Fibroblast of the conjunctiva (primary cell): ENCODE measurements at regions not wholly inside any gene's neighbourhood (a gene's known extent, or its start where the extent isn't known, plus 50 kb on each side); places are given as distances from the start of the nearest gene placed in this dataset.

ENCODE experiments used
- DNase-seq: peaks from one replicate; pipeline ENCODE4 v3.0.0-alpha.2; 2010; ENCODE audit warnings: low read depth

DNA sequence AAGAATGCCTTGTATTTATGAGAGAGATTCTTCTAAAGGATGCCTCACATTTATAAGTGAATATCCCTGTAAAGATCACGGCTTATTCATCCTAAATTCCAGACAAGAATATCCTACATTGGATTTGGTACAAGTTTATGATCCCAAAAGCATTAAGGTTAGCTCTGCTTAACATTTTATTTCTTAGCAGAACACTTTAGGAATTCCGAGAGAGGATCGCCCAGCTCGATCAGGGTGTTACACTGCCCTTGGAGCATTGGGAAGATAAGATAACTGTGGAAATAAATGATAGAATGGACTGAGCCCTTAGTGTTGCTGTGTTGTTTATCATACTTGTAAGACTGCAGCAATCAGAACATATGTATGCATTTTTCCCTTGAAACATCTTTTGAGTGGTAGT lies 223.0 kb upstream of the CDIN1 start:
- no peak for DNase-seq

DNA sequence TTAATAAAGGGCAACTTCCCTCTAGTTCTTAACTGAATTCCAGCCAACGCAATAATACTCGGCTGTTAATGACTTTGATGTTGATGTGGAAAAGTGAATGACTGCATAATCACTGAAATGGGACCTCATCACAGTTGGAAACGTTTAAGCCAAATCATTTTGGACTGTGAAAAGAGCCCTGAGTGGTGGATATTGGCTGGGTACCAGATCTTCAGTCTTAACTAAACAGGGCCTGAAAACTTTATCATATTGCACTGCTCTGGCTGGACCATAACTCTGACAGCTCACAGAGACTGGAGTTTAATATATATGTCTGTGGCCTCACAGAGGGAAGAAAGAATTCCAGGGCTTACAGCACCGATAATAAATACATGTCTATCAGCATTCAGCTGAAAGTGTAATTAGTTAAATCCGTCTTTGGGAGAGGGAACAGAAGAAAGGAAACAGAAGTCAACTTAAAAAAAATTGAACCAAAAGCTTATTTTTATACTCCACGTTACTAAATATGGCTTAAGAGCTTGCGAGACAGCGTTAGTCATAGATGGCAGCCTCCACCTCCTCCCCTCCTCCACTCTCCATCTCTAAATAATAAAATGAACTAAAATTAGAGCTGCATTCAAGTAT lies 222.3 kb upstream of the CDIN1 start:
- DNase-seq: no peak

- no peak for DNase-seq
These were observed 221.3 kb upstream of the CDIN1 start for GRCh38 chr15:36358094-36358493.

DNA sequence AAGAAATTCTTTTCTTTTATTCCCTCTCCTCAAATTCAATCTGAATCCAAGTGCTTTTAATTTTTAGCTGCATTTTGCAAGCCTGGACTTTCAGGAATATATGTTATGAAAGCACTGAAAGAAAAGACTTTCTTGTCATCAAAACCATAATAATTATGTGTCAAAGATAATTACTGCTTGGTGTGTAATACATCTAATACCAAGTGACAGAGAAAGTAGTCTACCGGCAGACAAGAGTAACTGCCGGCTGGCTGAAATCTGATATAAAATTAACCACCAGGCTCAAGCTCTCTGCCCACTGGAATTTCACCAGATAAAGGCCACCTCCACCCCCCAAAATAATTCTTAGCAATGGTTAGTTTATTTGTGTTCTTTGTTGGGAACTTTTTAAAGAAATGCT lies 220.9 kb upstream of the CDIN1 start:
- no peak for DNase-seq

DNA sequence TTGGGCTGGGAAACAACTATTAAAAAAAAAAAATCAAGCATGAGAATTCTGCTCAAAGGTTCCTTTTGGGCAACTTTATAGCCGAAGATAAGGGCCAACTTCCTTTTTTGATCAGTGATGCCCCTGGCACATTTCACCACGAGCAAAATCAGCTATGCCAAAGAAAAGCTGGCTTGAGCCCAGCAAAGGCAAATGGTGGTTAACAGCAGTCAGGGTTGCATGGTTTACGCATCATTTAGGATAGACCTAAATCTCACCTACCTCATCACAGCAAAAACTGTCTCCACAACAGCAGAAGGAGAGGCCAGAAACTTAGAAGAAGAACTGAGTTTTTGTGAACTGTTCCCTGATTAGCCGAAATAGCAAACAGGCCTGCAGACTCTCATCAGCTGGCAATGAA lies 220.1 kb upstream of the CDIN1 start:
- no peak for DNase-seq

DNA sequence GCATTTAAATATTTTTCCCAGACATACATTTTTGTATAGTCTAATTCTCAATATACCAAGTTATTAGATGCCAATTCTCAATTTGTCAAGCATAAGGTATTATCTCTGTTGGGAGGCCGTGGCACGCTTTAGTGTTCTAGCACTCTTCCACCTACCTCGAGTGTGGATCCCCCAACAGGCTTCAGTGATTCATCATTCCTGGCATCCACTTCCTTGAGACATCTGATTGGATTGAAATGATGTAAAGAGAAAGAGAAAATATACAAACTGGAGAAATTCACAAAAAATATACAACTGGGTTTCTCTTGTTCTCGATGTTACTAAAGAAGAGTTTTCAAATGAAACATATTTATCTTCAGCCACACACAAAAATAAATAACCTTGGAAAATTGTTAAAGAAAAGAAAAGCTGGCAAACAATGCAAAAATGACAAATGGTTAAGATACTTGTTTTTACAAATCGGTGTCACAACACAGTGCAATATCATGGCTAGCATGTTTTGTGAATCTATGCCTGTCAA lies 218.0 kb upstream of the CDIN1 start:
- DNase-seq: no peak

- DNase-seq: no peak
These were observed 216.9 kb upstream of the CDIN1 start for GRCh38 chr15:36362509-36362915.

- DNase-seq: no peak
These were observed 216.1 kb upstream of the CDIN1 start for GRCh38 chr15:36363335-36363734.

GRCh38 chr15:36364377-36364776 lies 215.0 kb upstream of the CDIN1 start:
- DNase-seq: no peak

- no peak for DNase-seq
These were observed 213.5 kb upstream of the CDIN1 start for GRCh38 chr15:36365963-36366362.

DNA sequence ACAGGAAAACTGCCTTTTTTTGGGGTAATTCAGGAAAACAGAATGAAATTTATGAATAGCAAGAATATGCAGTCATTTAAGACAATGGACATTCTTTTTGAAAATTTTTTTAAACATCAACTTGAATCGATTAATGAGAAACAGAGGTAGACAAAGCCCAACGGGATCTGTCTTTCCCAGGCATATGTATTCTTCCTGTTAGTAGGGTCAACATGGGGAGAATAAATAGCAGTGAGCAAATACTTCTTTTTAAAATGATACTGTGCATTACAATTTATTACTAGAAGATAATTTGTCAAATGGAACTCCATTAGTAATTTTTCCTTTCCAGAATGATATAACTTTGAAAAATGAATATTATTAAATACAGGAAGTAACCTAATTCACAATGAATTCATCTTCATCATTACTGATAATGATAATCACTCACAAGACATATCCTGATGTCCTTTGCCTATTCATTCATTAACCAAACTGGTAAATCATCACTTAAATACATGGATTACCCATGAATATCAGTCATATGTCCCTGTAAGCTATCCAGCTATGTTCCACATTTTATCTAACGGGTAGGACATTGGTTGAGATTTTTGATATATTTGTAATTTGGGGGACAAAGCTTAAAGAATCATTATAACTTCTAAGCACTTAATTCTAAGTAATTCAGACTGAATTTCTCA lies 209.2 kb upstream of the CDIN1 start:
- no peak for DNase-seq

DNA sequence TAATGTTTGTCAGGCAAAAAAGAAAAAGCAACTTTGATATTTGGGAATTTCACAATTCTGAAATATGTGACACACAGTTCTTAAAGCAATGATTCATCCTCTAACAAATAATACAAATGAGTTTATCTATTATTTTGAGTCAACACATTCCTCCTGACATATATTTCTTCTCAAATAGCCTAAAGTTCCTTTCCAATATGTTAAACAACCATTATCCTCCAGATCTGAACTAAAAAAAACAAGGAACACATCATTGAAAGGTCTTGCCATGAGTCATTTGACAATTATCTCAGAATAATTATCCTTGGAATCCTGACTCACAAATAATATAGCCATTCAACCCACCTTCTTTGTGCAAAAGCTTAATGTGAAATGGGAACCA lies 208.7 kb upstream of the CDIN1 start:
- DNase-seq: no peak

- DNase-seq: no peak
These were observed 207.9 kb upstream of the CDIN1 start for GRCh38 chr15:36371509-36371908.

- DNase-seq: no peak
These were observed 206.5 kb upstream of the CDIN1 start for GRCh38 chr15:36372968-36373367.

GRCh38 chr15:36373550-36373949 lies 205.9 kb upstream of the CDIN1 start:
- DNase-seq: no peak

DNA sequence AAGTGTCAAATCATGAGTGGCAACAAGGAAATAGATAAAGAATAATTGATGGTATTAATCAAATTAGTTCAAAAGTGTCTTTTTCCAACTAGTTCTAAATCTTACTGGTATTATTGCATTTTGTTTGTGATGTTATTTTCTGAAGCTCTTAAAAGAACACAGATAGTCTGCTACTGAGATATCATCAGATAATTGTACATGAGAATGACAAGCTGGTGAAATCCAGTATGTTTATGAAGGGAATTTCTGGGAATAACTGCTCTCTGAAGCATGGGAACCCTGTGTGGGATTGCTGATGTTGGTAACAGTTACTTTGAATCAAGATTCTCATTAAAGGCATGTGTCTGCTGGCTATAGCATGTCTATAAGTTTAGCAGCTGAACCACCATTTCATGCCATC lies 190.3 kb upstream of the CDIN1 start:
- DNase-seq: no peak

- DNase-seq: no peak
These were observed 188.9 kb upstream of the CDIN1 start for GRCh38 chr15:36390491-36390890.

DNA sequence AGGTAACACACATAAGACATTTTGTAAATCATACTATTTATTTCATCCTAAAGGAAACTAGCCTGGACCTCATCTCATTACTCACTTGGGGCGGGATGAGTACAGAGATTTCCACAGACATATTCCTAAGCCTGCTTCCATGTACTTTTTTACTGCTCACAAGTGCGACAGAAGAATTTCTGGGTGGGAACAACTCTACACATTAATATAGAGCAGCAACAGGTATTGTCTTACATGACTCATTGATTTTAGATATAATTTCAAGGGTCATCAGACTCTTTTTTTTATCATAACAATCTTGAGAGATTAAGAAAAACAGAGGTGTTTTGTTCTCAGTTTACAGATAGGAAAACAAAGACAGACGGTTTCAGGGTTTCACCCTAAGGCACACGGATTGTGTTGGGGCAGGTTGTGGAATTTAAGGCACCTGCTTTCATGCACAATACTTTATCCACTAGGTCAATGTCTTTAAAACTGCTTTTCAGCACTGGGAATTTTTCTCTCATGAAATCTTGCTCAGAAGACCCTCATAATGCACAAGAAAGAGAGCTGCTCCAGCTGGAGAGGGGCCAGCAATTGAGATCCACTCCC lies 186.7 kb upstream of the CDIN1 start:
- no peak for DNase-seq

DNA sequence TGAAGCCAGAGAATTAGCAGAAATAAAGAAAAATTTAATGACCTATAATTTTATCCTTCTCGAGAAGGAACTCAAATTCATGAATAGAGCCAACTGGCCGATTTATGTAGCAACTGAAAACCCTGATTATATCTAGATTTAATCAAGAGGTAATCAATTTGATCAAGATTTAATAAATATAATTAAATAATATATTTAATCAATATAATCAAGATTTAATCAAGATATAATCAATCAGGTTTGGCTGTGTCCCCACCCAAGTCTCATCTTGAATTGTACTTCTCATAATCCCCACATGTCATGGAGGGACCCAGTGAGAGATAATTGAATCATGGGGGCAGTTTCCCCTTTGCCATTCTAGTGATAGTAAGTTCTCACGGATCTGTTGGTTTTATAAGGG lies 181.2 kb upstream of the CDIN1 start:
- no peak for DNase-seq

GRCh38 chr15:36399276-36399675 lies 180.2 kb upstream of the CDIN1 start:
- DNase-seq: no peak

DNA sequence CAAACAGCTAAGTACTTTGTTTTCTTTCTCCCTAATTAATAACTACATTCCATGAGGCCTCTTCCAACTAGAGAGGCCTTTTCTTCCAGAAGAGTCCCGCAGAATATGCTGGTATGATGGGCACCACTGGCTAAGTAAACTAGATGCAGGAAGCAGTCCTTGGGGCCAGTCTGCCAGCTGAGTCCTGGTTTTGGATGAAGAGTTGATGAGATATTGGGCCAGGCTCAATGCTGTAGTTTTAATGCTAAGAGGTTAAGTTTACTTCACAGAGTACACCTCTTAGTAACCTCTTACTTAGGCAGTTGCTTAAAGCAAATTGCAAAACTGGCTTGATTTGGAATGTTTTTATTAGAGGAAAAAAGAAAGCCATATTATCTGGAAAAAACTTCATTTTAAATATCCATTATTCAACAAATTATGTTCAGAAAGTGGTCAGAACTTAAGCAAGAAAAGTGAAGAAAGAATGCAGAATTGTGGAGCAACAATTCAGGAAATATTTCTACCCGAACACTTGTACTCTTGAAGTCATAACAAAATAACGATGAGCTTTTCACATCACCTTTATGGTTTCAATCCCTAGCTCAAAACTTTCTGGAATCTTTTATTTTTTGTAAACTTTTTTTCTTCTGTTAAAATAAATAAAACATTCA lies 178.4 kb upstream of the CDIN1 start:
- no peak for DNase-seq

GRCh38 chr15:36401586-36401966 lies 177.8 kb upstream of the CDIN1 start:
- no peak for DNase-seq

GRCh38 chr15:36403351-36403750 lies 176.1 kb upstream of the CDIN1 start:
- DNase-seq: no peak
